Activated T-helper 9 cell treated with anti-CD3 and anti-CD28 coated beads, Interleukin-2, amount 50 U/mL, for 16 hours (primary cell): ENCODE measurements at regions not wholly inside any gene's neighbourhood (a gene's known extent, or its start where the extent isn't known, plus 50 kb on each side); places are given as distances from the start of the nearest gene placed in this dataset.
"Not testable (repeated sequence)": the region's sequence is repeated elsewhere in the genome, so short reads cannot be mapped to it uniquely, and the experiment has no call there.

Experiments
- DNase-seq: peaks from one replicate; pipeline ENCODE4 v3.0.0-alpha.2; 2020; ENCODE audit warnings: low read depth

DNA sequence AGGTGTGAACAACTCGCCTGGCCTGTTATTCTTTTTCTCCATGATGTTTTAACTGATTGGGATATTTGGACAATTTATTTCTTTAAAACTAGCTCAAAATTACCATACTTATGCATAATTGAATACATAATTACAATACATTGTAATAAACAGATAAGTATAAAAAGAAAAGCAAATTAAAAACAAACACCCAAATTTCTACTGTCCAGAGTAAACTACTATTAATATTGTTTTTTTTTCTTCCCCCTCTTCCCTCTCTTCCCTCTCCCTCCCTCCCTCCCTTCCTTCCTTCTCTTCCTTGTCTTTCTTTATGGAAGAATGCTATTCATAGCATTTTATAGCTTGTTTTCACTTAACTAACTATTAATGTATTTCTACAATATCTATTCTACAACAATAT, 117.7 kb upstream of the IVNS1ABP start:
- DNase-seq: no peak

DNA sequence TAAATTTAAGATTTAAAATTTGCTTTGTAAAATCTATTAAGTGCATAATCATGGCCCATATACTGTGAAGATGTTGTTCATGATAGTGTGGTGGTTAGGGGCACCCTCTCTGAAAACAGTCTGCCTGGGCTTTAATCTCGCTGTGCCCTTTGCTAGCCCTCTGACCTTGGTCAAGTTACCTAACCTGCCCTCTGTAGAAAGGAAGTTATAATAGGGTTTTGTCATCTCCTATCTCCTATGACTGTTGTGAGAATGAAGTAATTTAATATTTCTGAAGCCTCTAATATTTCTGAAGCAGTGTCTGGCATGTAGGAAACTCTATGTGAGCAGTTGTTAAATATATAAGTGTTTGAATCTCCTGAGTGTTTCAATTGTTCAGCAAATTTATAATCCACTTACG, 116.6 kb upstream of the IVNS1ABP start:
- DNase-seq: no peak

GRCh38 chr1:185432948-185433347, 115.9 kb upstream of the IVNS1ABP start:
- DNase-seq: no peak

GRCh38 chr1:185431612-185432011, 114.6 kb upstream of the IVNS1ABP start:
- DNase-seq: no peak

- DNase-seq: not testable (repeated sequence)
Measured at GRCh38 chr1:185429668-185430067, 112.6 kb upstream of the IVNS1ABP start.

DNA sequence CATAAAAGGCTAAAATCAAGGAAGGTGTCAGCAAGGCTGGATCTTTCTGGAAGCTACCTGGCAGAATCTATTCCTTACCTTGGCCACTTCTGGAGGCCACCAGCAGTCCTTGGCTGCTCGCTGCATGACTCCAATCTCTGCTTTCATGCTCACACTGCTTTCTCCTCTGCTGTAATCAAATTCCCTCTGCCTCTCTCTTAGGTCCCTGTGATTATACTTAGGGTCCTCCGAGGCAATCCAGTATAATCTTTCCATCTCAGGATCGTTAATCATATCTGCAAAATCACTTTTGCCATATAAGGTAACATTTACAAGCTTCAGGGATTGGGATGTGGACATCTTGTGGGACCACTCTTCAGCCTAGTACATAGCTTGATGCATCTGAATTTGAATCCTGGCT, 110.7 kb upstream of the IVNS1ABP start:
- DNase-seq: no peak

DNA sequence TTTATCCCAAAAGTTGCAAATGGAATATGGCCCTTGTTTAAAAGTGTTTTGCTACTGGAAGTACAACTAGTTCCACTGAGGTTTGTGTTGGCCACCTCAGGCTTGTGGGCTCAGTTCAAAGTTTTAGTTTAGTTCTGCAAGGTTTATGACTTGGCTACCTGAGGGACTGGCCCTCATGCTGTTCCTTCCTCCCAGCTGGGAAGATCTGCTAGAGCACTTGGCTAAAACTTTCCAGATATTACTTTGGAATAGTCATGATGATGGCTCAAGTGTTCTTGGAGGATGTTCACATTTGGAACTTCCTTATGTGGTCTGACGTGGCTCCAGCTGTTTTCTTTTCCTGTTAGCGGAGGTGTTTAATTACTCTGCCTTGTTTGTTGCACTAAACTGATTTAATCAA, 110.2 kb upstream of the IVNS1ABP start:
- no peak for DNase-seq

DNA sequence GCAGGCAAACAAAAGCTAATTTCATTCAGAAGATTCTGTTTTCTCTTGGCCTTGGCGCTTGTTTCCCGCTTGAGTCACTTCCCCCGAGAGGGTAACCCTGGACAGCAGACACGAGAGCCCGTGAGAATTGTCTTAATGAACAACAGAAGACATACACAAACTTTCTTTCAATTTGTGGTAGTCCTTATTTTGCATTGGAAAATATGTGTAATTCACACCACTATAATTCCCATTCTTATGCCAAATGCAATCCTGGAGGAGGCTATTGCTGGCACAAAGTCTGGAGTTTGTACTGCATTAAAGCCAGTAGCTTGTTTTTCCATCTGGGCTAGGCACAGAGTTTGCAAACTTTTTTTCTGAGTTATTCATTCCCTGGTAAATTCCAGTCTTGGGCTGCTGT, 109.8 kb upstream of the IVNS1ABP start:
- DNase-seq: no peak

- DNase-seq: no peak
Measured at GRCh38 chr1:185425163-185425562, 108.1 kb upstream of the IVNS1ABP start.

DNA sequence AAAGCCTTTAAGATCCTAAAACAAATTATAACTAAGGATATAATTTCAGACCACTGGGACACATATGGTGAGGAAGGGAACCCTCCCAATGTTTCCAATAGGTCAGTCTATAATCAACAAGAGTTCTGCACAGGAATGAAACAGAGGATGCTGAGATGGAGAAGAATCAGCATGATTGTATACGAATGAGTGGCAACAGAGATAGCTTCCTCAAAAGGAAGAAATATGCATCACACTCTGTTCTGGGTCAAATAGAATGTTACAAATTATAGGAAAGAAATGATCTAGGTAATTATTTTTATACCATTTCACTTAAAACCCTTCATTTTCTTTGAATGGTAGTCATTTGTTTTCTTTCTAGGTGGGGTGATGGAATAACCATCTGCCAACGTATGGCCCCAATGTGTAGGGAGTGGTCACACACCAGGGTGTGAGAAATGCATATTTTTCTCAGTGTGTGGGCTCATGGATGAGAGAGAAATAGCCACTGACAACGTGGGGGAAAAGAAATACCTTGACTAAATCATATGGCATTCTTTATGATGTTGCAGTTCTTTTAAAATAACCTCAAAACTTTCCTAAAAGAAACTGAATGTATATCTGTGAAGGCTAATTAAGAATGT, 104.6 kb upstream of the IVNS1ABP start:
- no peak for DNase-seq

GRCh38 chr1:185420588-185421081, 103.6 kb upstream of the IVNS1ABP start:
- no peak for DNase-seq

DNA sequence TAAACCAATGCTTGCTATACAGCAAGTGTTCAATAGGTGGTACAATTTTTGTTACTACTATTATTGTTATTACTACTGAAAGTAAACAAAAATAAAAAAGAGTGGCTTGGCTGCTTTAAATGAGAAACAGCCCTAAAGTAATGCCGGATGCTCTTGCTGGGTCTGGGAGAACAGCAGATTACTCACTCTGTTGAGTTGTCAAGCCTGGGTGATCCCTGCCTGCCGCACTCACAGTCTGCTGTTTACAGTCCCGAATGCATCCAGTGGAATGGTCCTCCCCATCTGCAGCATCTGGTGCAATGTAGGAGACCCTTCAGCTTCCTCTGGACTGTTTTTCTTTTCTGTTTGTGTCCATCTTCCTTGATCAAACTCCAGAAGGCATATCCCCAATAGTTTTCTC, 102.7 kb upstream of the IVNS1ABP start:
- no peak for DNase-seq

GRCh38 chr1:185418472-185418871, 101.4 kb upstream of the IVNS1ABP start:
- no peak for DNase-seq

- no peak for DNase-seq
Measured at GRCh38 chr1:185412385-185413087, 95.5 kb upstream of the IVNS1ABP start.

DNA sequence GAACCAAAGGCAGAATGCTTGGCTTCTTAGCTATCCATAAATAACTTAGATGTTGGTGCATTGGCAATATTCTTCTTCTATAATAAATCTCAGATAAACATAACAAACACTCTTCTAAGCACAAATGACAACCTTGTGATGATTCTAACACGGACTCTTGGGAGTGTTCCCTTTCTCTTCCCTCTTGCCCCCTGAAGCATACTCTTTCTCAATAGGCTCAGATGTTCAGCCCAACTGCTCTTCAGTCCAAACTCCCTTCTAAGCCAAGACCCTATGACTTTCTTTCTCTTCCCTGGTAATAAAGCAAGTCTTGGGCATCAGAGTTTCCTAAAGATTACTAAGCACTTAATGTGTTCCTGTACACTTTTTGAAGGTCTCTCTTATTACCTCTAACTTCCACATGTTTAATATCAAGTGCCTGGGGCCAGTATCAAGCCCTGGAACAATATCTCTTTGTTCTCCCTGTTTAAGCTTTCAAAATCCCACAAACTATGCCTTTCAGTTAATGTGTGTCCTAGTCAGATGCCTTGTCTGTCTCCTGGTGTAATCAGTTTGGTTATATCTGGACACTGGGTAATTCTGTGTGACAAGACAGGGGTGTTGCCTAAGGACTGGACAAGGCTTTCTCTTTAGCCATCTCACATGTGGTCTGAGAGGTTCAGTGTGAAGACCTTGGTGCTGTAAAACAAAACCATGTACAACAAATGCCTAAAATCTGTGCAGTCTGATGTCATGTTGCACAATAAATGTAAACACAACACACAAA, 92.9 kb upstream of the IVNS1ABP start:
- DNase-seq: no peak

GRCh38 chr1:185409345-185409744, 92.3 kb upstream of the IVNS1ABP start:
- no peak for DNase-seq

DNA sequence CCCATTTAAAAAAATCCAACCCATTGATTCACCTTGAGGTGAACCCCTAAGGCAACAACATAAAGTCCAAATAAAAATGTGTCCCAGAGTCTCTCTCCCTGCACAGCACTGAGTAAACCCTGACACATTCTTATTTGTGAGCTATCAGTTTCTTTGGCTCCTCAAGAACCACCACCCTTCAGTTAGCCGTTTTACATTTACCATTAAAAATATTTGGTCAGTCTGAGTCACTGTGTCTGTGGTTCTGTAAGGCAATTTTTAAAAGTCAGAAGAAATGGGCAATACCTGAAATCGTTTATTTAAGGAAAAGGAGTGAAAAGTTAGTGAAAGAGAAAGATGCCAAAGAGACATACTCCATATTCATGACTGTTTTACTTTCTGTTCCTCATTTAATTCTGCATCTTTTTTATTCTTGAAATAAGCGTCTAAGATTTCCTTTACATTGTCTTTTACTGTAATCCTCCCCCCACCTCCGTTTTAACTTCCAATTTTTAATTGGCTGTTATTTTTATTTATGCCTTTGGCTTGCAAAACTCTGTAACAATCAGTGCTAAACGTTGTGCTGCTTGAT, 91.7 kb upstream of the IVNS1ABP start:
- DNase-seq: no peak

DNA sequence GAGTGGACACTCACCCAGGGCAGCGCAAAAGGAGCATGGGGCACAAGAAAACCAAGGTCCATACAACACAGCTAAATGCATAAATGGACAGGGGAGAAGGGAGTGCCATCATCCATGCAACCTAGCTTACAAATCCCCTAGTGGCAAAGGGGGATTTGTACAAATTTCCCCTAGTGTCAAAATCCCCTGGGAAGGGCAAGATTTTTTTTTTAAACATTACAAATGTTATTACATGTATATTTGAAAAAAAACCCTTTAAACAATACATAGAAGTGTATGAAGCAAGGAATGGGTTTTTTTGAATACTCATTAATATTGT, 89.6 kb upstream of the IVNS1ABP start:
- DNase-seq: no peak

DNA sequence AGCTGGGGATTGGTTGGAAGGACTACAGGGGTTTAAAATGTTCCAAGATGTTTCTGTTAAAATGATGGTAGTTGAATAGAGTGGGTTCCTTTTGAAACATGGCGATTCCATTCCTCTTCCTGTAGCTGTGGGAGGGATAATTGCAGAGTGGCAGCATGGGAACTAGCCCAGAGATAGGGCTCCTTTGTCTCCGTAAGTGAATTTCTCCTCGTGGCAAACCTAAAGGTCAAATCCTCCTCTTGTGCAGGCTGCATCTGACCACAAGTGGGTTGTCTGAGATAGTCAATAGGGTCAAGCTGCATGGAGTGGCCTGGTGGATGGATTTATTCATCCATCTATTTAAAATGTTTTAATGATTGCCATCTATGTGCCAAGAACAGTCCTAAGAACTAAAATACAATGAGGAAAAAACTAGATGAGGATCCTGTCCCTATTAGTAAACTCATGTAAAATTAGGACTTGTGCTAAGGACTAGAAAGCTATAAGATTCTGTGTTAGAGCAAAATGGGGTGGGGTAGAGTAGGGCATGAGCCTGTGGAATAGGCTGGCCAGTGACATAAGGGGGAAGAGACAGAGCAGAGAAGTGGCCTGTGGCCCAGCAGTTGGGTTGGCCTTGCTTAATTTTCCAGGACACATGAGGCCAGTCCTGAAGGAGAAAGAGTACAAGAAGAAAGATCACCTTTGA, 89.1 kb upstream of the IVNS1ABP start:
- DNase-seq: no peak

GRCh38 chr1:185404907-185405568, 88.0 kb upstream of the IVNS1ABP start:
- no peak for DNase-seq

DNA sequence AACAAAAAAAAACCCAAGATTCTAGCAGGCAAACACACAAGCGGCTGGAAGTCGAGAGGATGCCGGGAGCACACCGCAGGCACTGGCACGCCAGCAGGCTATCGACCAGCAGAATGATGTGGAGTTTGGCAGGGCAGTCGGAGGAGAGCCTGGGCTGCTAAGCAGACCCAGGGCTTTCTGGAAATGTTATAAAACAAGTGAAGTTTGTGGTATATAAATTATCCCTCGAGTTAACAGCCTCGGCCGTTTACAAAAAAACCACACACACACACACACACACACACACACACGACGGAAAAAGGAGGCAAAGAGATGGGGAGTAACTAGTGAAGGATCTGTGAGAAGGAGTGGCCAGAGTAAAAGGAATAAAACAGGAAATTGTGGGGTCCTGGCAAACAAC, 87.2 kb upstream of the IVNS1ABP start:
- no peak for DNase-seq

DNA sequence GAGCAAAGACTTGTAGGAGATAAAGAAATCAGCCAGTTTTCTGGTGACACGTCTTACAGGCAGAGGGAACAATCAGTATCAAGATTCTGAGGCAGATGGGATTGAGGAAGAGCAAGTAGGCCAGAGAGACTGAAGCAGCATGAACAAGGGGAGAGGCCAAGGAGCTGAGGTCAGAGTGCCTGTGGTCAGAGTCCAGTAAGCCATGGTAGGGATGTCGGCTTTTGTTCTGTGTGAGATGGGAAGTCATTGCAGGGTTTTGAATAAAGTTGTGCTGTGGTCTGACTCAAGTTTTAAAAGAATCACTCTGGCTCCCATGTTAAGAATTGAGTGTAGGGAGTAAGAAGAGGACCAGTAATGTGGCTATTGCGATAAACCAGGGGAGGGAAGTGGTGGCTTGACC, 85.9 kb upstream of the IVNS1ABP start:
- DNase-seq: no peak
